BE2C (cell line): ENCODE measurements at regions not wholly inside any gene's neighbourhood (a gene's known extent, or its start where the extent isn't known, plus 50 kb on each side); places are given as distances from the start of the nearest gene placed in this dataset.

ENCODE experiments used
- DNase-seq: peaks from one replicate; pipeline ENCODE4 v3.0.0-alpha.2; 2020
- H3K27me3 ChIP-seq: fragments of 250-450 bp; sonication (Bioruptor Pico); 2 replicates; pipeline ENCODE4 v1.5.1; 2020; ENCODE audit warnings: mild to moderate bottlenecking
- H3K36me3 ChIP-seq: fragments of 250-450 bp; sonication (Bioruptor Pico); 2 replicates; pipeline ENCODE4 v1.5.1; 2020; ENCODE audit warnings: mild to moderate bottlenecking
- H3K4me1 ChIP-seq: fragments of 250-450 bp; sonication (Bioruptor Pico); 2 replicates; pipeline ENCODE4 v1.5.1; 2020
- H3K4me3 ChIP-seq: 2 replicates; pipeline ENCODE4 v1.5.1; 2011; ENCODE audit warnings: low read depth, low read length
- H3K9me3 ChIP-seq: fragments of 250-450 bp; sonication (Bioruptor Pico); 2 replicates; pipeline ENCODE4 v1.5.1; 2020
- CTCF ChIP-seq: IDR thresholded peaks from 2 replicates; pipeline ENCODE4 v1.5.1; 2012; ENCODE audit warnings: mild to moderate bottlenecking, low read depth, low read length

DNA sequence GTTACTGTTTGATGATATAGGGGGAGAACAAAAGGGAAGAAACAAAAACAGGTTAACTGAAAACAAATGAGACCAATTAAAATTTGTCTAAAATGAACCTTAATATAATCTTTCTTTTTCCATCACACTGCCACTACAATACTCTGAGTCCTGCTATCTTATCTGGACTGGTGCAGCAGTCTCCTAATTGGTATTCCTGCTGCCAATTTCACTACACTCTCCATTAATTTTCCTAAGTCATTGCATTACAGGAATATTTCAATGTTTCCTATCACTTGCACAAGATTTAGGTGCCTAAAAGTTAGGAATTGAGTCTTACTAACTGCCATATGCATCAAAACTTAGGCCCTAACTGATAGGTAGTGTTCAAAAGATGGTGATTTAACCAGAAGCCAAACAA lies 884.9 kb upstream of the MGAT4C start:
- H3K4me1 ChIP-seq = peaks cover 7% of the 10 kb centered on the region
- H3K36me3 ChIP-seq = no peaks in the 10 kb centered on the region
- DNase-seq = no peak
- H3K9me3 ChIP-seq = no peaks in the 10 kb centered on the region
- no peaks in the 10 kb centered on the region for H3K27me3 ChIP-seq
- no peak for TF ChIP-seq CTCF
- H3K4me3 ChIP-seq = no peak overlapping the region

DNA sequence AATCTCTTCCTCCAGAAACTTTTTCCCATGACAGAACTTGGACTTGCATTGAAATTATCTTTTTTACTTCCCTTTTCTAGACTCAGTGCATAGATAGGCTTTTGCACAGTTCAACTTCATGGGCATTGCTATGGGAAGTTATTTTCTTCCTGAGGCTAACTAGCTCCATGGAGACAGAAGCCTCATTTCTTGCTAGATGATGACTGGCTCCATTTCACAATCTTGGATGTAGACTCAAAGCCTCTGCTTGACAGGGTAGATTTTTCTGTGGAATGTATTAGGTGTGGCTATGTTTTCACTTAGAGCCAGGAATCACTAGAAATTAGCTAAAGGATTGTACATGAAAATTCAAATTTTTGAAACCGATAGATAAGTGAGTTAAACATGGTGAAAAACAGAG lies 884.1 kb upstream of the MGAT4C start:
- H3K4me3 ChIP-seq = no peak overlapping the region
- H3K4me1 ChIP-seq = peaks cover 7% of the 10 kb centered on the region
- DNase-seq = no peak
- no peaks in the 10 kb centered on the region for H3K36me3 ChIP-seq
- H3K9me3 ChIP-seq = no peaks in the 10 kb centered on the region
- no peak for TF ChIP-seq CTCF
- H3K27me3 ChIP-seq = no peaks in the 10 kb centered on the region

DNA sequence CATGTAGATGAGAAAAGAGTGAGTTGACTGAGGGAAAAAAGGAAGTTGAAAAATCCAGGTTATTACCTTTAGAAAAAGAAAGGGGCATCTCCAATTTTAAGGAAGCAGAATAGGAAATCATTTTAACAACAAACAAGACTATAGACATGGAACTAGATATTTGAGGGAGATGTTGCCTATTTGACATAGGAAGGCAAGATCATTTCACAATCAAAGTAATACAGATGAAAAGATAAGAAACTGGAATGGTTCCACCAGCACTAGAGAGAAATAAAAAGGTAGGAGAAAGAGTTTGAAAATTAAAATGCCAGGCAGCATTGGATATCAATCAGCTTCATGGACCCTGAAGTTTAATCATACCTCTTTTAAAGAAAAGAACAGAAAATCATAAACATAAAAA lies 881.0 kb upstream of the MGAT4C start:
- Histone ChIP-seq H3K36me3 (no peaks in the 10 kb centered on the region), H3K4me3 (no peak overlapping the region), H3K27me3 (no peaks in the 10 kb centered on the region), H3K9me3 (no peaks in the 10 kb centered on the region; the same call in 1 of the 2 replicates), H3K4me1 (peaks cover 7% of the 10 kb centered on the region)
- no peak for TF ChIP-seq CTCF
- no peak for DNase-seq

- H3K4me3 ChIP-seq = no peak overlapping the region
These were observed 880.3 kb upstream of the MGAT4C start for GRCh38 chr12:87136330-87136976.

GRCh38 chr12:87127272-87127671 lies 871.1 kb upstream of the MGAT4C start:
- Histone ChIP-seq H3K27me3 (no peaks in the 10 kb centered on the region), H3K9me3 (no peaks in the 10 kb centered on the region)

More at GRCh38 chr12:87136330-87136976, 880.3 kb upstream of the MGAT4C start:
- H3K4me1 ChIP-seq = peaks cover 5% of the 10 kb centered on the region
- no peaks in the 10 kb centered on the region for H3K27me3 ChIP-seq
- no peaks in the 10 kb centered on the region; the same call in 1 of the 2 replicates for H3K9me3 ChIP-seq
- TF ChIP-seq CTCF = no peak
- no peaks in the 10 kb centered on the region for H3K36me3 ChIP-seq
- no peak for DNase-seq

More at GRCh38 chr12:87127272-87127671, 871.1 kb upstream of the MGAT4C start:
- H3K4me1 ChIP-seq = peaks cover 26% of the 10 kb centered on the region
- H3K4me3 ChIP-seq = no peak overlapping the region
- DNase-seq = no peak
- H3K36me3 ChIP-seq = no peaks in the 10 kb centered on the region
- TF ChIP-seq CTCF = no peak
